GM12878 (cell line): ENCODE measurements at regions not wholly inside any gene's neighbourhood (a gene's known extent, or its start where the extent isn't known, plus 50 kb on each side); places are given as distances from the start of the nearest gene placed in this dataset.
"Not testable (repeated sequence)": the region's sequence is repeated elsewhere in the genome, so short reads cannot be mapped to it uniquely, and the experiment has no call there.

Source experiments
- ATF2 ChIP-seq: IDR thresholded peaks from 2 replicates; pipeline ENCODE4 v1.6.1; 2012; ENCODE audit warnings: low read length, inconsistent platforms
- CTCF ChIP-seq, 3 experiments: IDR thresholded peaks in 2 of 3; conservative IDR thresholded peaks in 1 of 3; 2 replicates each; pipeline ENCODE4 v1.5.1; 2011; ENCODE audit warnings: low read depth in 3 of 3, low read length in 3 of 3, mild to moderate bottlenecking in 3 of 3, control low read depth in 2 of 3, moderate library complexity in 2 of 3, inconsistent platforms in 1 of 3, mixed read lengths in 1 of 3; ENCODE audit not compliant: control insufficient read depth in 2 of 3, insufficient read depth in 1 of 3; ENCODE audit errors: extremely low read depth in 1 of 3
- E2F8 ChIP-seq: fragments of 450-650 bp; IDR thresholded peaks from 2 replicates; pipeline ENCODE4 v1.6.1; 2018; ENCODE audit warnings: mild to moderate bottlenecking, low read depth, moderate library complexity; ENCODE audit not compliant: partially characterized antibody
- KDM1A ChIP-seq: fragments of 200-600 bp; sonication (generic); IDR thresholded peaks from 2 replicates; pipeline ENCODE4 v1.6.1; 2016; ENCODE audit warnings: borderline replicate concordance
- NFIC ChIP-seq: IDR thresholded peaks from 2 replicates; pipeline ENCODE4 v1.6.1; 2012; ENCODE audit warnings: low read depth, mild to moderate bottlenecking, inconsistent platforms, low read length, moderate library complexity
- POLR2A ChIP-seq: IDR thresholded peaks from 2 replicates; pipeline ENCODE4 v1.6.1; 2011; ENCODE audit warnings: low read depth, mild to moderate bottlenecking, low read length
- POLR2AphosphoS2 ChIP-seq: IDR thresholded peaks from 2 replicates; pipeline ENCODE4 v1.6.1; 2011; ENCODE audit warnings: low read depth, mild to moderate bottlenecking, low read length, improper control_type of control experiment, moderate library complexity
- POLR2AphosphoS5 ChIP-seq: IDR thresholded peaks from 2 replicates; pipeline ENCODE4 v1.6.1; 2011; ENCODE audit warnings: mild to moderate bottlenecking, low read length, inconsistent platforms
- SMC3 ChIP-seq: IDR thresholded peaks from 2 replicates; pipeline ENCODE4 v1.6.1; 2011; ENCODE audit warnings: low read length, improper control_type of control experiment, borderline replicate concordance
- SREBF2 ChIP-seq: IDR thresholded peaks from 2 replicates; pipeline ENCODE4 v1.6.1; 2012; ENCODE audit warnings: mild to moderate bottlenecking, low read length
- USF1 ChIP-seq: IDR thresholded peaks from 2 replicates; pipeline ENCODE4 v1.6.1; 2011; ENCODE audit warnings: borderline replicate concordance, low read depth, mild to moderate bottlenecking, moderate library complexity, mixed read lengths, low read length; ENCODE audit not compliant: insufficient read depth; ENCODE audit errors: extremely low read length
- YY1 ChIP-seq: IDR thresholded peaks from 2 replicates; pipeline ENCODE4 v1.6.1; 2011; ENCODE audit warnings: low read depth, mild to moderate bottlenecking, low read length
- ZBTB33 ChIP-seq: fragments of 450-650 bp; IDR thresholded peaks from 2 replicates; pipeline ENCODE4 v1.6.1; 2017; ENCODE audit warnings: mild to moderate bottlenecking
- ZNF274 ChIP-seq: IDR thresholded peaks from one replicate; pipeline ENCODE4 v1.8.0; 2011; ENCODE audit not compliant: insufficient read length, insufficient read depth

GRCh38 chr15:84505552-84505951, 95.3 kb upstream of the ZSCAN2 start:
- not testable (repeated sequence) for TF ChIP-seq NFIC; POLR2A; SREBF2; KDM1A; POLR2AphosphoS2; CTCF (IDR thresholded peaks at IDR 0.05 in 2 of 3, conservative IDR thresholded peaks at IDR 0.05 in 1 of 3; ENCODE audit: control insufficient read depth in 2 of 3, extremely low read depth in 1 of 3, insufficient read depth in 1 of 3, low read depth in 3 of 3, low read length in 3 of 3); YY1; USF1; ATF2; ZBTB33; SMC3; POLR2AphosphoS5; E2F8; ZNF274
